Stromal cell of bone marrow (primary cell): ENCODE measurements at regions not wholly inside any gene's neighbourhood (a gene's known extent, or its start where the extent isn't known, plus 50 kb on each side); places are given as distances from the start of the nearest gene placed in this dataset.

Source experiments
- DNase-seq: peaks from one replicate; pipeline ENCODE4 v3.0.0-alpha.2; 2012; ENCODE audit warnings: low read depth

- DNase-seq: peak; percentile 10
Measured at GRCh38 chr10:24793648-24794379, 70.1 kb upstream of the ARHGAP21 start.

- no peak for DNase-seq
Measured at GRCh38 chr10:24792638-24793037, 69.0 kb upstream of the ARHGAP21 start.

GRCh38 chr10:24791084-24791726 lies 67.5 kb upstream of the ARHGAP21 start:
- no peak for DNase-seq

GRCh38 chr10:24790599-24790998 lies 66.9 kb upstream of the ARHGAP21 start:
- DNase-seq: no peak

- no peak for DNase-seq
Measured at GRCh38 chr10:24790073-24790472, 66.4 kb upstream of the ARHGAP21 start.

- DNase-seq: no peak
Measured at GRCh38 chr10:24784923-24785322, 61.2 kb upstream of the ARHGAP21 start.

- DNase-seq: no peak
Measured at GRCh38 chr10:24784061-24784460, 60.4 kb upstream of the ARHGAP21 start.

- DNase-seq: no peak
Measured at GRCh38 chr10:24783504-24783903, 59.8 kb upstream of the ARHGAP21 start.

- no peak for DNase-seq
Measured at GRCh38 chr10:24779737-24780136, 56.0 kb upstream of the ARHGAP21 start.

GRCh38 chr10:24778298-24778697 lies 54.6 kb upstream of the ARHGAP21 start:
- DNase-seq: no peak

- no peak for DNase-seq
Measured at GRCh38 chr10:24777196-24777595, 53.5 kb upstream of the ARHGAP21 start.

- DNase-seq: no peak
Measured at GRCh38 chr10:24773939-24774589, 50.4 kb upstream of the ARHGAP21 start.
